ENCODE measurements at regions not wholly inside any gene's neighbourhood (a gene's known extent, or its start where the extent isn't known, plus 50 kb on each side); places are given as distances from the start of the nearest gene placed in this dataset.

DNA sequence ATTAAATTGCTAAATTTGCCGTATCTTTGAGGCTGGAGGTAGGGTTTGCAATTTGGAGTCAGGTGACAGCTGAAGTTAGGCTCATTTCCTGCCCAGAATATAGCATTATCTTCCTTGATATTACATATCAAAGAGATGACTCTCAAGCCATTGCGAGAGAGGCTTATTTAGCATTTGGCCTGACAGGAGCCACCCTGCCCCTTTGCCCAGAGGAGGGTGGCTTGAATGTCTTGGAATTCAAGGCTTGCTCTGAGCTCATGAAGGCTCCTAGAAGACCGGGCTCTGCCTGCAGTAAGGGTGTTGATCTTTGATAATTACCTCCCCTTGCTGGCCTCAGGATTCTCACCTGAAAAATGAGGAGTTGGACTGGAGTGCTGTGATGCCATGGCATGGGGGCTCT lies 251.4 kb upstream of the C2CD4B start:
- TF ChIP-seq, protein P1, sequence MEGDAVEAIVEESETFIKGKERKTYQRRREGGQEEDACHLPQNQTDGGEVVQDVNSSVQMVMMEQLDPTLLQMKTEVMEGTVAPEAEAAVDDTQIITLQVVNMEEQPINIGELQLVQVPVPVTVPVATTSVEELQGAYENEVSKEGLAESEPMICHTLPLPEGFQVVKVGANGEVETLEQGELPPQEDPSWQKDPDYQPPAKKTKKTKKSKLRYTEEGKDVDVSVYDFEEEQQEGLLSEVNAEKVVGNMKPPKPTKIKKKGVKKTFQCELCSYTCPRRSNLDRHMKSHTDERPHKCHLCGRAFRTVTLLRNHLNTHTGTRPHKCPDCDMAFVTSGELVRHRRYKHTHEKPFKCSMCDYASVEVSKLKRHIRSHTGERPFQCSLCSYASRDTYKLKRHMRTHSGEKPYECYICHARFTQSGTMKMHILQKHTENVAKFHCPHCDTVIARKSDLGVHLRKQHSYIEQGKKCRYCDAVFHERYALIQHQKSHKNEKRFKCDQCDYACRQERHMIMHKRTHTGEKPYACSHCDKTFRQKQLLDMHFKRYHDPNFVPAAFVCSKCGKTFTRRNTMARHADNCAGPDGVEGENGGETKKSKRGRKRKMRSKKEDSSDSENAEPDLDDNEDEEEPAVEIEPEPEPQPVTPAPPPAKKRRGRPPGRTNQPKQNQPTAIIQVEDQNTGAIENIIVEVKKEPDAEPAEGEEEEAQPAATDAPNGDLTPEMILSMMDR (IDR thresholded peaks at IDR 0.05): no peak
- TF ChIP-seq POLR2A (IDR thresholded peaks at IDR 0.05): no peak

Data from body of pancreas (tissue), 4 donors.